ENCODE measurements at regions not wholly inside any gene's neighbourhood (a gene's known extent, or its start where the extent isn't known, plus 50 kb on each side); places are given as distances from the start of the nearest gene placed in this dataset.
A peak's percentile ranks its signal among the peaks of the same experiment; 100 is the strongest.
"Not testable (repeated sequence)": the region's sequence is repeated elsewhere in the genome, so short reads cannot be mapped to it uniquely, and the experiment has no call there.

DNA sequence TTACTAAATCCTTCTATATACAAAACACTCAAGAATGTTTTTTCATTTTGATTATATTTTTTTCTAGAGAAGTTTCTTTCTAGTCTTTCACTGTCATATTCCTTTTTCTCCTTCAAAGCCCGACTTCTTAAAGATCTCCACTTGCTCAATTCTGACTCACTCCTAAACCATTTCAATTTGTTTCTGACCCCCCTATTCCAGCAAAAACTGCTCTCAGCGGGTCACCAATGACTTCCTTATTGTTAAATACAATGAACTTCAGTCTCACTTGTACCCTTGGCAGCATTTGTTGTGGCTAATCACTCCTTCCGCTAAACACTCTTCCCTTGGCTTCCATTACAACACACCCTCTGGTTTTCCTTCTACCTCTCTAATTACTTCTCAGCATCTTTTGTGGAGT lies 111.1 kb upstream of the RBBP8 start:
- no peak overlapping the region for H3K4me3 ChIP-seq (ENCODE audit: low read length)
- DNase-seq (ENCODE audit: low read depth, low spot score), result no peak

DNA sequence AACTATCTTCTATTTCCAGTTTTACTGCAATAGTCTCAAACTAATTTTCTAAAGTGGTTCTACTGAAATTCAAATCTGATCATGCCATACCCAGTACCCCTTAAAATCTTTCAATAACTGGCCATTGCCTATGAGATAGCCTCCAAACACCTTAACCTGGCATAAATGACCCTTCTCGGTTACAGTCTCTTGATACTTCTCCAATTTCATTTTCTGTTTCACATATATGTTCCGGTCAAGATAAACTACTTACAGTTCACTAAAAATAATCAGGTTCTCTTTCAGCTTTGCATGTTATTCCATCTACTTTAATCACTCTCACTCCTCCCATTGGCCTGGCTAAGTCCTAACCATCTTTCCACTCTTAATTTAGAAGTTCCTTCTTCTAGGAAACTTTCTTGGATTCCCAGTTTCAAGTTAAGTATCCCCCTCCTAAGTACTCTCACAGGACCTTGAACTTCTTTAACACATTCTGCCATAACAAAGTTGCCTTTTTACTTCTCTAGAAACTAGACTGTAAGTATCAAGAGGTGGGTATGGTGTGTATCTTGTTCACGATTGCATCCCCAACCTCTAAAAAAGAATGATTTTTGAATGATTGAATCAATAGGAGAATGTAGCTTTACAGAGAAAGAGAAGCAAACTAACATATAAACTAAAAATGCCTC lies 110.2 kb upstream of the RBBP8 start:
- H3K4me3 ChIP-seq (ENCODE audit: low read length), result no peak overlapping the region
- no peak for DNase-seq (ENCODE audit: low read depth, low spot score)

DNA sequence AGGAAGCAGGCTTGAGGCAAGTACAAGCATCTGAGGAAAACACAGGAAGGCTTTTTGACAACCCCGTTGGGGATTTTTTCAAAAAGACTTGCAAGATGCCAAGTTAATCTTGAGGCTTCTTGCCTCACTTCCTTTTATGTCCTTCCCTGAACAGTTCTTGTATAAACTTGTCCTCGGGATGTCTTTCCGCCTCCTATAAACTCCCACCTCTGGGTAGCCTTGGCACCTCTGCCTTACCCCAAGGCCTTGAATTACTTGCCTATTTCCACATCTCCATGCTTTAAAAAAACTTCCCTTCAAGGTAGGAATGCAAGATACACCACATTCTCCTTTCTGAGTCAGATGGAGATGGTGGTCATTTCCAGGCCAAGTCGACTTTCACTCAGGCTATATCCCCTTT lies 106.4 kb upstream of the RBBP8 start:
- DNase-seq (ENCODE audit: low read depth, low spot score), result no peak
- no peak overlapping the region for H3K4me3 ChIP-seq (ENCODE audit: low read length)

DNA sequence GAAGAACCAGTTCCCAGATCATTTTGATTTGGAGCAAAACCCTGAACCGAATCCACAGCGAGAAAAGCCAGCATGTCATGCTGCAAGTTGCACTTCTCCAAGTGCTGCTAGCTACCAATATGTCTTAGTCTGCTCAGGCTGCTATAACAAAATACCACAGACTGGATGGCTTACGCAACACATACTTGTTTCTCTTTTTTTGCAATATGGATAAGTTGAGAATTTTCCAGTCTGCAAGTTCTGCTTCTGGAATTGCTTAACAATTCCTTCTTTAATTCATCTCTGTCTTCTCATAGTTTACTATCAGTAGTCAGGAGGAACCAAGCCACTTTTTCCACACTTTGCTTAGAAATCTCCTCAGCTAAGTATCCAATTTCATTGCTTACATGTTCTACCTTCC lies 105.9 kb upstream of the RBBP8 start:
- DNase-seq (ENCODE audit: low read depth, low spot score), result no peak
- H3K4me3 ChIP-seq (ENCODE audit: low read length), result no peak overlapping the region

DNA sequence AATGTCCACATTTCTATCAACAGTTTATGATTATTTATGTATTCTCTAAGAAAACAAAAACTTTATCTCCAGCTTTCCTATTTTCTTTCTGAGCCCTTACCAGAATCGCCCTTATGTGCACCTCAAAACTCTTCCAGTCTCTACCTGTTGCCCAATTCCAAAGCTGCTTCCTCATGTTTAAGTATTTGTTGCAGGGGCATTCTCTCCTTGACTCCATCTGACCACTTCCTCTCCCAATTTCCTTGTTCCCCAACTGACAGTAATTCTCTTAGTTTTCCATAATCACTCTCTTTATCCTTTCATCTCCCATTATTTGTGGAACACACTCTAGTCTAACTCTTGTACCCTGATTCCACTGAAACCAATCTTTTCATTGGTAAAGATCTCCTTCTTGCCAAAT lies 105.4 kb upstream of the RBBP8 start:
- DNase-seq (ENCODE audit: low read depth, low spot score), result no peak
- H3K4me3 ChIP-seq (ENCODE audit: low read length), result no peak overlapping the region

DNA sequence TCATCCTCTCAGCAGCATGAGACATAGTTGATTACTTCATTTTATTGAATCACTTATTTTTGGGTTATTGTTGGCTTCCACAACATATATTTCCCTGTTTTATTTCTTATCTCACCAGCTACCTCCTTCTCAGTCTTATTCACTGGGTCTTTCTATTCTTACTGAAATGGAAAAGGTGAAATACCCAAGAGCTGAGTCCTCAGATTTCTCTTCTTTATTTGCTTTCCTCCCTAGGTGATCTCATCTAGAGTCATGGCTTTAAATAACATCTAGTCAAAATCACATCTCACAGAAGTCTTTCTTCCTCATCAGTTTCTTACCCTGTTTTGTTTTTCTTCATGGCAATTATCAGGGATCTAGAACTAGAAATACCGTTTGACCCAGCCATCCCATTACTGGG lies 105.0 kb upstream of the RBBP8 start:
- DNase-seq (ENCODE audit: low read depth, low spot score), result no peak

DNA sequence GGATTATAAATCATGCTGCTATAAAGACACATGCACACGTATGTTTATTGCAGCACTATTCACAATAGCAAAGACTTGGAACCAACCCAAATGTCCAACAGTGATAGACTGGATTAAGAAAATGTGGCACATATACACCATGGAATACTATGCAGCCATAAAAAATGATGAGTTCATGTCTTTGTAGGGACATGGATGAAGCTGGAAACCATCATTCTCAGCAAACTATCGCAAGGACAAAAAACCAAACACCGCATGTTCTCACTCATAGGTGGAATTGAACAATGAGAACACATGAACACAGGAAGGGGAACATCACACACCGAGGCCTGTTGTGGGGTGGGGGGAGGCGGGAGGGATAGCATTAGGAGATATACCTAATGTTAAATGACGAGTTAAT lies 104.5 kb upstream of the RBBP8 start:
- DNase-seq (ENCODE audit: low read depth, low spot score), result not testable (repeated sequence)

More for the DNA sequence above, 105.0 kb upstream of the RBBP8 start:
- H3K4me3 ChIP-seq (ENCODE audit: low read length), result no peak overlapping the region

DNA sequence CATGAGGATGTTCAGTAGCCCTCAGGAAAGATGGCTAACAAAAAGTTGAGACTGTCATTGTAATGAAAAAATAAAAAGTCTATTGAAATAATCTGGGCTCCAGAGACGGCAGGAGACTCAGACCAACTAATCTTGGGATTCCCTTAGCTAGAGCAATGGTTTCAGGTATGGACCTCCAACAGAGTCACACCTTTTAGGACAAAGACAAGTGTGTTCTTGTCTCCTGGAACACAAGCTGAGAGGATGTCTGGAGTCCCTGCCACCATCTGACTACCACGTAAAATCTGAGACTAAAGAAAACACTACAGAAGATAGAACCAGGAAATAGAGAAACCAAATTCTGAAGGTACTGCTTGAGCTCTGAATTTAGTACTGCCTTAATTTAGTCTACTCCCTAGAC lies 103.3 kb upstream of the RBBP8 start:
- DNase-seq (ENCODE audit: low read depth, low spot score), result no peak
- no peak overlapping the region for H3K4me3 ChIP-seq (ENCODE audit: low read length)

More for the DNA sequence above, 104.5 kb upstream of the RBBP8 start:
- not testable (repeated sequence) for H3K4me3 ChIP-seq (ENCODE audit: low read length)

DNA sequence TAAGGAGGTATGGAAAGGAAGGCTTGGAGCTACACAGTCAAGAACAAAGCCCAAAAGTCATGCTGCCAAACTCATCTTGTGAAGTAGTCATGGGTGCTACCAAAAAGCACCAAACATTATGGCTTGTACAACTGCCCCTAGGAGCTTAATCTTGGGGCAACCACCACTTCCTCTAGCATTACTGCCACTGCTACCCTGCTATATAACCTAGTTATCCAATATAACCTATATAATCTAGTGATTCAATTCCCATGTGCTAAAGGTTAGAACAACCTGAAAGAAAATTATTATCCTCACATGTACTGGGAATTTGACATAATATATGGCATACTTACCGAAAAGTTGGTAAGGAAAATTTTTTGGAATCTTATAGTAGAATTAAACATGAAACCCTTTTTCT lies 102.6 kb upstream of the RBBP8 start:
- no peak overlapping the region for H3K4me3 ChIP-seq (ENCODE audit: low read length)
- DNase-seq (ENCODE audit: low read depth, low spot score), result no peak

DNA sequence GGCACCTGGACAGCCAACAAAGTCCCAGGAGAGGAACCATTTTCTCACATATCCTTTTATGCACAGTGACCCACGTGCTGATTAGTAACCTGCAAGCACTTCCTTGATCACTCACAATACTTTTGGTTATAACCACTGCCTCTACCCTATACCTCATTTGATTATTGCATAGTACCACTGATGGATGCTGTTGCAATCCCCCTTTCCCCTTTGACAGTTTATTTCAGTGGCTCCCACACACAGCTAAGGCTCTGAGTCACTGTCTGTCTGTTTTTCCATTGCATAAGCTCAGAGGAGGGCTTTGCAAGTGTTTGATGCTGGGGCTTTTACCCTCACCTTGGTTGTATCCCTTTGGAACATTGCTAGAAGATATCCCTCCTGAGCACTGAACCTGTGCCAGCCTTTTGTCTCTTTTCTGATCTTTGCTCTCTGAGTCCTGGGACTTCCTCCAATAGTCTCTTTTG lies 101.7 kb upstream of the RBBP8 start:
- no peak overlapping the region for H3K4me3 ChIP-seq (ENCODE audit: low read length)
- DNase-seq (ENCODE audit: low read depth, low spot score), result no peak

DNA sequence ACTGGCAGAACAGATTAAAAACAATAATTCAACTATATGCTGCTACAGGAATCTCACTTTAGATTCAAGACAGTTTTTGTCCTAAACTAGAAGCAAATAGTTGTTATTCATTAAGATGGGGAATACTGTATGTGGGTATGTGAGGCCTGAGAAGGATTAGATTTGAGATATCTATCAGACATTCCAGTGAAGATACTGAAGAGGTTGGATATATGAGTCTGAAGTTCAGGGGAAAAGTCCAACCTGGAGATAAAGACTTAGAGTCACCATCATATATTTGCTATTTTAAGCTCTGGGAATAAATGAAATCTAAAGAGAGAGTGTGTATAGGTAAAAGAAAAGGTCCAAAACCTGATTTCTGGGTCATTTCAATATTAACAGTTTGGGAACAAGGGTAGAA lies 96.2 kb upstream of the RBBP8 start:
- no peak overlapping the region for H3K4me3 ChIP-seq (ENCODE audit: low read length)
- DNase-seq (ENCODE audit: low read depth, low spot score), result no peak

DNA sequence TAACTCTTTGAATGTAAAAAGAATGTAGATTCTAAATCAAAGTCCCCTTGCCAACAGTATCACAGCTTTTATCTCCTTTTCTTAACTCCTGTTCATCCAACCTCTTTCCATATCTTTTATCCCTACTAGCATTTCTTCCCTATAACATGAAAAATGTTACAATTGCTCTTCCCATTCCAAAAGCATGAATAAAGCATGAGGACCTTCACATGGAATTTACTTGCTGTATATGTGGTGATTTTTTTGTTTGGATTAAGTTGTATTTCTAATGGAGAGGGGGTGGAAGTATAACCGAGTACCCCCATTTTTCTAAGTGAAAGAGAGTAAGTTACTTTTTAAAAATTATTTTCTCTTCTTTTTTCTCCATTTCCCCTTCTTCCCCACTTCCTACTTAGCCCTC lies 94.9 kb upstream of the RBBP8 start:
- H3K4me3 ChIP-seq (ENCODE audit: low read length), result no peak overlapping the region
- no peak for DNase-seq (ENCODE audit: low read depth, low spot score)

DNA sequence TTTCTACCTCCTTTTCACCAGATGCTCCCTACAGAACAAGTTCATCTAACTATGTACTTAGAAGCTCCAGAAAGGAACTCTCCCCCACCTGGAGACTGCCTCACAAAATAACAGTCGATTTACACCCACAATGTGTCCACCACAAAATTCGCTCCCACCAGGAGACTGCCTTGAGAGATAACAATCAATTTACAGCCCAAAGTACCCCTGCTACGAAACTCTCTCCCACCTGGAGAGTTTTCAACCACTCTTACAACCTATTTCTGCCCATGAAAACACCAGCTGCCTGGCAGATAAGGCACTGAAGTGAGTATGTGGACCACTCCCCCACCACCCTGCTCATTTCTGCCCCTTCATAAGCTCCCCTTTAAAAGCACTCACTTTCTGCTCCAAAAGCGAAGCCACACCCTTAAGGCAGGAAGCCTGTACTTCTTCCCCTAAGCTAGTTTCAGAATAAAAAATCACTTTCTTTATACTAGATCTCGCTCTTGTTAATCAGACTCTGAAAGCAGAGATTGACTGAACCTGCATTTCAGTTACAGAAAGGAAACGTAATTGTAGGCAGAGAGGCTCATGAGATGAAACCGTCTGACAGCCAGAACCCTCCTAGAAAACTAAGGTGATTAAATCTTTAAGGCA lies 94.4 kb upstream of the RBBP8 start:
- DNase-seq (ENCODE audit: low read depth, low spot score), result no peak
- H3K4me3 ChIP-seq (ENCODE audit: low read length), result no peak overlapping the region

DNA sequence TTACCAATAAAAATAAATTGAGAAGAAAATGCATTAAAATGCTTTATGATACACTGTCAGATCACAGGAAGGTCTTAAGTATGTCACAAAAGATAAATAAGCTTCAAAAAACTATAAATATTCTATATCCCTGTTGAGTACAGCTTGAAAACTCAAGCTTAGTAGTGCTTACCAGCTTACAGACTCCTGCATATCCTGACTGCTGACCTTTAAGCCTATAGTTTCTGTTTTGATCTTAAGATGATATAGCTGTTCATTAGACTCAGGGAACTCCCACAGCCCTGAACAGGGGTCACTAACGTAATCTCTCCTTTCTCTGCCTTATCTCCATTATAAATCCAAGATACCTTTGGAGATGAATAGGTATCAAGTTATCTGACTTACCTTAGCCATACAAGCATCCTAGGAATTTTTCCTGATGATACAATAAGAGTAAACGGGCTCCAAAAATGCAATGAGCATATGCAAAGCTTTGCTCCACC lies 93.7 kb upstream of the RBBP8 start:
- no peak overlapping the region for H3K4me3 ChIP-seq (ENCODE audit: low read length)
- no peak for DNase-seq (ENCODE audit: low read depth, low spot score)

DNA sequence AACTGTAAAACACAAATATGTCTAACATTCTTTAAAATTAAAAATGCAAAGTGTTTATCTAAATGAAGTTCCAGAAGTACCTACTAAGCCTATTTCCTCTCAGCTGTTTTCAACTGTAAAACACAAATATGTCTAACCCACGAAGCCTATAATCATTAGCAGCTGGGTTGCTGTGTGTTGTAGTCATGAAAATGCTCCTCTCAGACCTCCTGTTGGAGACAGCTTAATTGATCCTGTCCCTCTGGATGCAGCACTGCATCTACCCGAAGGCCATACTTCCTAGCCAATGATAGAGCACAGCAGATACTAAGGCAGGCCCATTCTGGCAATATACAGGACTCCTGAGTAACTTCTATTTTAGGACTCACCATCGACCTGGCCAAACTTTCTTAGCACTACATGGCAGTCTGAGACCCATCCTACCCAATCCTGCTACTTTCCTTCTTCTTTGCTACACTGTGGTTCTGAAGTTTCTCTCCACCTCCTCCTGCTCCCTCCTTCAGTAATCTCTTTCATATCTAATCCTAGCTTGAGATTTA lies 92.5 kb upstream of the RBBP8 start:
- no peak for DNase-seq (ENCODE audit: low read depth, low spot score)

DNA sequence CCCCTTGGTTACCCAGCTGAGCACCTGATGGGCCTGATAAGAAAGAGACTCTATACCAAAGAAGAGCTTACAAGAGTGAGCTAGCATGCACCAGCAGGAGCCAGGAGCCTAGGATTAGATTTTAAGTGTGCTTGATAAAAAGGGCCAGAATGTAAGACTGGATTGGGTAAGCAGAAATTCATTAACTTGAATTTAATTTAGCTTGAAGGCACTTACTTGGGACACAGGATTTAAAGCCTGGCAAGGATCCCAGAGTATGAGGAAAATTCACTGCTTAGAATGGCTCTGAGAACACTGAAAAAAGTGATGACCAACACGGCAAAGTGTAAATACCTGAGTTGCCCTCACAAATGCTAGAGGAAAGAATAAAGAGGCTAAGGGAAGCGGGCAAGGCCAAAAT lies 91.3 kb upstream of the RBBP8 start:
- no peak for DNase-seq (ENCODE audit: low read depth, low spot score)
- H3K4me3 ChIP-seq (ENCODE audit: low read length), result no peak overlapping the region

More for the DNA sequence above, 92.5 kb upstream of the RBBP8 start:
- H3K4me3 ChIP-seq (ENCODE audit: low read length), result no peak overlapping the region

DNA sequence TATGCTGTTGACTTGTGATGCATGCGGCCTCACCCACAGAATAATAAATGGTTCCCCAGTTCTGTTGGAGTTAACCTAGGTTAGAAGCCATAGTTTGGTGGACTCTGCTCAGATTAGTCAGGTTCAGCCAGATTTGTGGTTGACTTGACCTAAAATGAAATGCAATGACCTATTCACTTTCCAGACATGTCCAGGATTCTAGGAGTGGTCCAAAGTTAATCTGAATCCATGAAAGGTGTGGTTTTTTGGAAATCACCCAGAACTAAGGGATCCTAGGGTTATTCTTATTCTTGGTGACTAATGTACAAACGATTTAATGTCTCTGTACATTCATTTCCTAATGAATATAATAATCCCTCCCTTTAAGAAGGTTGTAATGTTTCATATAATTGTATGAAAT lies 88.9 kb upstream of the RBBP8 start:
- H3K4me3 ChIP-seq (ENCODE audit: low read length), result no peak overlapping the region
- DNase-seq (ENCODE audit: low read depth, low spot score), result no peak

DNA sequence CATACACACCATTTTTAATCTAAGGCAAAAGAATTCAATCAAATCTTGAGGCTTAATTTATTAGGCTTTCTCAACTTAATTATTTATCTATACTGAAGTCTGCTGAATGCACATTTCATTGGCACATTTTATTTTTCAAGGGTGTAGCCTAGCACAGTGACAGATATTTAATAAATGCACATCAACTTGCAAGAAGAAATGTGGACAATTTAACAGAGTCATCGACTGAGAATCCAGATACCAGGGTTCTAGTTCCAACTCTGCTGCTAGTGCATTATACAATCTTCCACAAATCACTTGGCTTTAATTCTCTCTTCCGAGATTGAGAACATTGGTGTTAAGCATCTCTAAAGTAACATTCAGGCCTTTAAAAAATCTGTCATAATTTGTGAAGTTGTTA lies 88.5 kb upstream of the RBBP8 start:
- DNase-seq (ENCODE audit: low read depth, low spot score), result no peak
- no peak overlapping the region for H3K4me3 ChIP-seq (ENCODE audit: low read length)

DNA sequence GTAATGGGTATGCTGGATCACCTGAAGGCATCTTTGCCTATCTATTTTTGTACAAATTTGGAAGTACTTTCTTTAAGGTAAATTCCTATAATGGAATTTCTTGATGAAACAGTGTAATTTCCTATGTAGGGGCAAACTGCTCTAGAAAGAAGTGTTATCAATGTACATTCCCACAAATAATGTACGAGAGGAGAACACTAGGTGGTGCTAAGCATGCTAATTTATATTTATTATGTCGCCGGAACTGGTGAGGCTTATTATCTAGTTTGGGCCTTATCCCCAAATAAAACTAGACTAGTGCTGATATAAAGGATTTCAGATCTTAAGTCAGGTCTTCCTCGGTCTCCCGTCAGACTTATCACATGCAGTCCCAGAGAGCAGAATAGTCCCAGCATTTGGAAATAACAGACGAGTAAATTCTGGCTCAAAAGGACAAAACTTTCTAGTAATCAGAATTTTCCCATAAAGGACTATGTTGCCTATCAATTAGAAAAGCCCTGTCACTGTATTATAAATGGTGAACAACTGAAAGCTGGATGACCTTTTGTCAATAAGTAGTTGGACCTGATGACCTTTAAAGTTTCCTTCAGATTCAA lies 86.9 kb upstream of the RBBP8 start:
- peak; percentile 16 for DNase-seq (ENCODE audit: low read depth, low spot score)
- H3K4me3 ChIP-seq (ENCODE audit: low read length), result no peak overlapping the region

DNA sequence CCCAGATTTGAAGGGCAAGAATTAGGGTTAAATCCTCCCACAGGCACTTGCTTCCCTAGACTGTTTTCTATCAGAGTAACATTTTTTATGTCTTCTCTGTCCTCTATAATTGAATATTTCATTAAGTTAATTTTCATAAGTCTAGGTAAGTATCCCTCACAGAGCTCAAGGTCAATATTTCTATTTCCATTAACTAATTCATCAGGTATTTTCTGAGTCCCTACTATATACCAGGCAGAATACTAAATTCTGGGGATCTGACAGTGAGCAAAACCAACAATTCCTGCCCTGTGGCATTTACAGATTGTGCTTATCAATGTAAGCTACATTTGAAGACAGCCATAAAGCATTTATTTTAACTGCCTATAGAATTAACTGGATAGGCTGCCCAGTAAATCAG lies 86.4 kb upstream of the RBBP8 start:
- no peak for DNase-seq (ENCODE audit: low read depth, low spot score)
- H3K4me3 ChIP-seq (ENCODE audit: low read length), result no peak overlapping the region
